GM20000 (cell line): ENCODE measurements at regions not wholly inside any gene's neighbourhood (a gene's known extent, or its start where the extent isn't known, plus 50 kb on each side); places are given as distances from the start of the nearest gene placed in this dataset.
"Not testable (repeated sequence)": the region's sequence is repeated elsewhere in the genome, so short reads cannot be mapped to it uniquely, and the experiment has no call there.

Source experiments
- DNase-seq: peaks from one replicate; pipeline ENCODE4 v3.0.0; 2012; ENCODE audit warnings: low spot score
- TF ChIP-seq, protein P1 (sequence below): IDR thresholded peaks from 2 replicates; pipeline ENCODE4 v1.5.1; 2012; ENCODE audit warnings: mild to moderate bottlenecking, control low read depth; ENCODE audit errors: extremely low read depth, missing control alignments

GRCh38 chr2:129201696-129202095 is 777.8 kb upstream of the RAB6C start:
- no peak for DNase-seq
- TF ChIP-seq, protein P1, sequence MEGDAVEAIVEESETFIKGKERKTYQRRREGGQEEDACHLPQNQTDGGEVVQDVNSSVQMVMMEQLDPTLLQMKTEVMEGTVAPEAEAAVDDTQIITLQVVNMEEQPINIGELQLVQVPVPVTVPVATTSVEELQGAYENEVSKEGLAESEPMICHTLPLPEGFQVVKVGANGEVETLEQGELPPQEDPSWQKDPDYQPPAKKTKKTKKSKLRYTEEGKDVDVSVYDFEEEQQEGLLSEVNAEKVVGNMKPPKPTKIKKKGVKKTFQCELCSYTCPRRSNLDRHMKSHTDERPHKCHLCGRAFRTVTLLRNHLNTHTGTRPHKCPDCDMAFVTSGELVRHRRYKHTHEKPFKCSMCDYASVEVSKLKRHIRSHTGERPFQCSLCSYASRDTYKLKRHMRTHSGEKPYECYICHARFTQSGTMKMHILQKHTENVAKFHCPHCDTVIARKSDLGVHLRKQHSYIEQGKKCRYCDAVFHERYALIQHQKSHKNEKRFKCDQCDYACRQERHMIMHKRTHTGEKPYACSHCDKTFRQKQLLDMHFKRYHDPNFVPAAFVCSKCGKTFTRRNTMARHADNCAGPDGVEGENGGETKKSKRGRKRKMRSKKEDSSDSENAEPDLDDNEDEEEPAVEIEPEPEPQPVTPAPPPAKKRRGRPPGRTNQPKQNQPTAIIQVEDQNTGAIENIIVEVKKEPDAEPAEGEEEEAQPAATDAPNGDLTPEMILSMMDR = no peak

- TF ChIP-seq, protein P1 = no peak
Measured at GRCh38 chr2:129203331-129203730, 776.1 kb upstream of the RAB6C start.

DNA sequence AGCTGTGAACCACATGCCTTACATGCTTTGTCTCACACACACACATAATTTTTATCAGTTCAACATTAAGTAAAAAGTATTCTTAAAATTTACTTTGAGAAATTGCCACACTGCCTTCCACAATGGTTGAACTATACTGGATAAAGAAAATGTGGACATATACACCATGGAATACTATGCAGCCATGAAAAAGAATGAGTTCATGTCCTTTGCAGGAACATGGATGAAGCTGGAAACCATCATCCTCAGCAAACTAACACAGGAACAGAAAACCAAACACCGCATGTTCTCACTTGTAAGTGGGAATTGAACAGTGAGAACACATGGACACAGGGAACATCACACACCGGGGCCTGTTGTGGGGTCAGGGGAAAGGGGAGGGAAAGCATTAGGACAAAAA is 774.9 kb upstream of the RAB6C start:
- not testable (repeated sequence) for DNase-seq

More at GRCh38 chr2:129203331-129203730, 776.1 kb upstream of the RAB6C start:
- no peak for DNase-seq

DNA sequence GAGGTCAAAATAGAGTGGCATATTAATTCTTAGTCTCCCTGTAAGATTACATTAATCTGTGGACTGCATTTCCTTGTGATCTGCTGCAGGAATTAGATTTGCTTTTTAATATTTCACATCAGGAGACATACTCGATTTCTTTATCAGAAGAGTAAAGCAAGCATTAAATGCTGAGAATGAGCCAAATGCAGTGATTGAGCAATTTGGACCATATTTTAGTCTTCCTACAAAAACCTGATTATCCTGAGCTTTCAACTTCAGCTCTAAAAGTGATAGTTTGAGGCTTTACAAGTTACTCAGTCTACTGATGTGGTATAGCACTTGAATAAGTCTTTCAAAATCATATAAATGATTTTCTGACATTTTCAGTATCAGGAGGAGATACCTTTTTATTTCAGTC is 774.3 kb upstream of the RAB6C start:
- TF ChIP-seq, protein P1 = no peak
- DNase-seq = no peak

- no peak for DNase-seq
- TF ChIP-seq, protein P1 = no peak
Measured at GRCh38 chr2:129205766-129206165, 773.7 kb upstream of the RAB6C start.

DNA sequence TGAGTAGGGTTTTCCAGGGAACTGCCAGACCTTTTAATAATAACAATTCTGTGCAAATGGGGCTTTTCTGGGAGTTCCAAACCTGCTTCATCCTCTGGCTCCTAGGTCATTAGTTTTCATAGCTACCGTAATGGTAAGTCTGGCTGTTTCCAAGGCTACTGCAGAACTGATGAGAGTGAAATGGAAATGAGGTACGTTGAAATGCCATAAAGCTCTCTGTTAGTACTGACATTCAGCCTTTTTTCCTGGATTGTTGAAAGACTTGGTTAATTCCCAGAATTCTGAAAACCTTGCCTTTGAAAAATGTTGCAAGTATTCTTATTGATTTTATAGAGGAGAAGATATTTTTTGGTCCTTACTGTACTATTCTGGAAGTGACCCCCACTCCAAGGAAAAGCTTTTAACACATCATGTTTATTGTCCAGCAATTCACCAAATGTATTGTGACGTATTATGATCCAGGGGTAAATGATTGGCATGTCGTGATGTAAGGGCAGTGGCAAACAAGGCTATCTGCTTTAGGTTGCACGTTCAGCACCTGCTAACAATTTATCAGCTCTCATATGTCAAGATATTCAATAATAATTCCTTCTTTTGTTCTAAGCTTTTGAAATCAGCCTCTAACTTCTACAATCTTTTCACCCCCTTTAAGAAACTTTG is 767.0 kb upstream of the RAB6C start:
- DNase-seq = no peak
- TF ChIP-seq, protein P1 = no peak

DNA sequence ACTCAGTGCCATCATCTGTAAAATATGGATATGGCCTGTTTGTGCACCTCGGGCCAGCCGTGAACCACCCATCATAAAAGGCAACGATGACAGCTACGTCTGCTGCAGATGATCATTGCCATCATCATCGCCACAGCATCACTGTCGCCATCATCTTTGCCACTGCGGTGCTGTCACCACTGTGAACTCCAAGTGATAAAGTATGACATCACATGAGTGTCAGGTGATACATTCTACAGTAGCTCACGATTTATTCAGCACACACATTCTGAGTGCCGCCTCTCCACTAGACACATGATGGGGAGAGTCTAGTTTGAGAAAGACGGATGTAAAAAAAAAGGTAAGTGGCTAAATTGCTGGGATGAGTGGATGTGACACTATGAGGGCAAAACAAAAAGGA is 755.4 kb upstream of the RAB6C start:
- TF ChIP-seq, protein P1 = no peak
- no peak for DNase-seq

DNA sequence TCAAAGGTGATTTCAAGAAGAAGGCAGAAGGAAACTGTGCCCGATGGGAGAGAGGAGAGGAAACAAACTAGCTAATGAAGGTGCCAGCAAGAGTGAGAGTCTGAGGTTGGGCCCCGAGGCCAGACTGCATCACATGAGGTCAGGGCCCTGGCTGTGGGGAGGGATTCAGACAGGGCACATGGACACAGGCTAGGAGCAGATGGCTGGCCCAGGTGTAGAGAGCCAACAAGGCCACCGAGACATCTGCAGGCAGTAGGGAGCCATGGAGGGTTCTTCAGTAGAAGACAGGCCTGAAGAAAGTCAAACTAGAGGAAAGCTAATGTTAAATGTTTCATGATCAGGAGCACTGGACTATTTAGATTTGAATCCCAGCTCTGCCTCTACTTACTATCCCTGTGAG is 755.0 kb upstream of the RAB6C start:
- TF ChIP-seq, protein P1 = no peak
- DNase-seq = no peak
